Activated CD8-positive, alpha-beta memory T cell treated with anti-CD3 and anti-CD28 coated beads for 48 hours (primary cell): ENCODE measurements at regions not wholly inside any gene's neighbourhood (a gene's known extent, or its start where the extent isn't known, plus 50 kb on each side); places are given as distances from the start of the nearest gene placed in this dataset.
"Not testable (repeated sequence)": the region's sequence is repeated elsewhere in the genome, so short reads cannot be mapped to it uniquely, and the experiment has no call there.

ENCODE experiments used
- DNase-seq, 3 experiments: peaks; one replicate each; pipeline ENCODE4 v3.0.0-alpha.2; 2020; ENCODE audit warnings: low read depth in 2 of 3, low spot score in 2 of 3

DNA sequence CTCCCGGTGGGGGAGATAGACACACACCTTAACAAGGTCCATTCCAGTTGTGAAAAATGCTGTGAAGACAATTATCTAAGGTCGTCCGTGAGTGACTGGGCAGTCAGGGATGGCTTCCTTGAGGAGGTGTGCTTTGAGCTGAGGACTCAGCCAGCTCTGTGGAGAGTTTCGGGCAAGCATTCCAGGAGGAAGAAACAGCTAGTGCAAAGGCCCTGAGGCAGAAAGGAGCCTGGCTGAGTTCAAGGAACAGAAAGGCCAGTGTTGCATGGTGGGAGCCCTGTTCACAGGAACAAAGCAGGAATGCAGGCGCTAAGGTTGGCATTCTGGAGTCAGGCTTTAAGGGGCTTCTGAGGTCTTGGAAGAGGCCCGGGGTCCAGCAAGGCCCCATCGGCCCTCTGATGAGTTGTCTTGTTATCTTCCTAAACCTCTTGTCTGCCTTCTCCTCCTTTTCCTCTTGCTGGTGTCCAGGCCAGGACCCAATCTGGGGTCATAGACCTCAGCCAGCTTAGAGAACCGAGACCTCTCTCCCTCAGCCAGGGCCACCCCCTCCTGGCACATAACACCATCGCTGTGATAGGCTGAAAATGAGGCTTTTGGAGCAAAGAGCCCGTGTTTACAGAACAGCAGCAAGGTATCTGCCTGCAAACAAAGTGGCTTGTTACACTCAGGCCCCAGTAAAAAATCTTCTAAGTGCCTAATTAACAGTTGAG lies 270.2 kb upstream of the MVB12B start:
- DNase-seq: no peak

DNA sequence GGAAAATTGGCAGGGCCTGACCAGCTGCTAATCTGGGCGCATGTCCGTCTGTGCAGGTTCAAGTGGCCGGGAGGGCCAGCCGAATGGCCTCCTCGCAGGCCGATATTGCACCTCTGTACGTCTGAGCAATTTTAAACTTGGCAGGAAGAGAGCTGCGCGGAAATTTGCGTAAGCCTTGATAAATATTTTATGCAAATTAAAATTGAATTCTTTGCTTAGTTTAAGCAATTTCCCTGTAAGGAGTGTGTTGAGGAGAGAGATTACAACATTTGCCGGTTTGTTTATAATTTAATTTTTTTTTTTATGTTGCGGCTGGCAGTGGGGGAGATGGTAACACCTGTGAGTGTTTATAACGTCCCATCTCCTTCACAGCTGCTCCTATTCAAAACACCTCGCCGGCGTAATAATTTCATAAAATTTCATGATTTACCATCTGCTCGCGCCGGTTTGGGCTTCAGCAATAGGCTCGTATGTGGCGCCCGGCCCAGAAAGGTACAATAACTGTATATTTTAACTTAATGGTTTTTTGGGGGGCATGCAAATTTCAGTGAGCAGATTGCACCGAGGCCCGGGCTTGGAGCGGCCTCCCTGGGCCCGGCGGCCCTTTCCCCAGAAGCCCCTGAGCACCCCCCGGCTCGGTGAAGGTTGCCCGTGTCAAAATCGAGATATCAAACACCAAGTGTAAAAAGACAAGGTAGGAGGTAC lies 269.4 kb upstream of the MVB12B start:
- DNase-seq: no peak

DNA sequence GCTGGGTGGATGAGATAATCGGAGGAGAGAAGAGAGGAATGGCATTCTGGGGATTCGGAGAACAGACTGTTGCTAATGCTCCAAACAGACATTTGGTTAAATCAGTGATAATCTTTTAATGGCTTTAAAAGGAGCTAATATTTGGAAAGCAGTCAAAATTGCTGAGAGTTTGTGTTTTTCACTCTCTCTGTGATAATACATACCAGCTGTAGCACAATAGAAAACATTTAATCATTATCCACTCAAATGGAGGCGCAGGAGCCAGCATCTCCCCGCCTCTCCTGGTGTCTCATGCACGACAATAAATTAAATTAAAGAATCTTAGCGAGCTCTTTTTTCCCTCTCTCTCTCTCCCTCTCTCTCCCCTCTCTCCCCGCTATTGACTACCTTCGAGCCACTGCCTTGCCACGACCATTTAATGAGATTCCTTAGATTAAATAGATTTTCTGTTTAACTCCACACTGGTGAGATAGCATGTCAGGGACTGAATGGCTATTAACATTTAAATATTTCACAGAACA lies 268.6 kb upstream of the MVB12B start:
- no peak for DNase-seq

DNA sequence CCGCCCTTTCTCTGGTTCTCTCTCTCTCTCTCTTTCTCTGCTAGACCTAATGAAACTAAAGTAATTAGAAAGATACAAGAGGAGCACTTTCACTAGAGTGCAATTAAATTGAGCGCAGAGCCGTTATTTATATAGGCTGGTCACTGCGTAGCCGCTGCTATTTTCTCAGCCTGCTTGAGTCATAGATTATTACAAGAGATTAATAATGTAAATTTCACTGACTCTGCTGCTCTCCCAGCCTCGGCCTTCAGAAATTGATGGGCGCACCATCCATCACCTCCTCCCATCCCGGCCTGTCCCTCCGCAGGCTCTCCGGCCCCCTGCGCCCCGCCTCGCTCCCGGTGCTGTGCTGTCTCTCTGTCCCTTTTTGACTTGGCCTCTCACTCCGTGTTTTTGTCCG lies 268.0 kb upstream of the MVB12B start:
- DNase-seq: no peak

DNA sequence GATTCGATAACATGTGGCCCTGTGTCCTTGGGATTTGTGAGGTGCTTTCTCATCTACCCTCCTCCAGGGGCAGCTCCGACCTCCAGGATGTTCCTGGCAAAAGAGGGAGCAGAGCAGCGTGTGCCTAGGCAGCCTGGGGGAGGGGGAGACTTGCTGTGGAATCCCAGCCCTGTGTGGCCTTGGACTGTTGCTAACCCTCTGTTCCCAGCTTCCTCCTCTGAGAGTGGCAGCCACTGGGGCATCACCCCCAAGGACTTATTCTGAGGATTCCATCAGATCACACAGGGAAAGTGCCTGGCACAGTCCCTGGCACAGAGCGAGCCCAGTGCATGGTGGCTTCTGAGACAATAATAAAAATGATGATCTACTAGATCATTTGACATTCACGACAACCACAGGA lies 265.1 kb upstream of the MVB12B start:
- DNase-seq: no peak

DNA sequence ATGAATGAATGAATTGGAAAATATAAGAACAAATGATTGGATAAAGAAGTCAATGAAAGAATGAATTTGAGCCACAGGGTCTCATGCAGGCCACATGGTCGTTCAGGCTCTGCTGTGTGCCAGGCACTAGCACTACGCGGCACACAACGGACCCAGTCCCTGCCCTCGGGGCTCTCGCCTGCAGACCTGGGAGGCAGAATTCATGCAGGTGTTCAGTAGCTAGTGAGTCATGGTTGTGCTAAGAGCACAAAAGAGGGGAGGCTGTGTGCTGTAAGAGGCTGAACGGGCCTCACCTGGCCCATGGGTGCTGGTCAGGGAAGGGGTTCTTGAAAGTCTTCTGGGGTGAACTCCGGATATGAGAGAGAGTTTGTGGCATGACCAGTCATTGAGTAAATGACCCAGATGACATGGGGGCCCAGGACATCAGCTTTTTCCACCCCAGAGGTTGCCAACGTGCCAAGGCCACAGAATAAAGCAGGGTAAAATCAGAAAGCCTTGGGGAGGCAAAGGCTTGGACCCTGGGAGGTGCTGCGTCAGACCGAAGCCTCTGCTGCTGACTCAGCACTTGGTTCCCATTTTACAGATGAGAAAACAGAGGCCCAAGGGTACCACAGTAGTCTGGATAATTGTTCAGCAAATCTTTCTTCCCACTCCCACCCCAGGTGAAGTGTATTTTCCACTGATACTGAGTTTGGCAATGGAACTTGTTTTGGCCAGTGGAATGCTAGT lies 264.3 kb upstream of the MVB12B start:
- DNase-seq: no peak

DNA sequence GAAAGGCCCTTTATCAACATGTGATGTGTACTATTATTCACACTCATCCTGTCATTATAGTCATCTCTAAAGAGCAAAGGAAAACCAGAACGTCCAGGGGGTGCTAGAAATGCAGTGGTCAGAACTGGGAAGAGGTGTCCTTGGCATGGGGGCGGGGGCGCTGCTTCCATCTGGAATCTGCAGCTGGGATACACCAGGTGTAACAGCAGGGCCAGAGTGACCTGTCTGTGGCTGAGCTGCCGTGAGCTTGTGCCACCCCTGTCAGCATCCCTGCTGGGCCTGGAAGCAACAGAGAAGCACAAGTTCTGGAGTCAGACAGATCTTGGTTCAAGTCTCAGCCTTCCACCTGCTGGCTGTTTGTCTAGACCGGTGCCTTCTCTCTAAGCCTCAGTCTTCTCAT lies 263.3 kb upstream of the MVB12B start:
- no peak for DNase-seq

GRCh38 chr9:126066131-126066530 lies 260.5 kb upstream of the MVB12B start:
- DNase-seq: no peak

GRCh38 chr9:126067031-126067734 lies 259.4 kb upstream of the MVB12B start:
- no peak for DNase-seq

GRCh38 chr9:126068534-126069230 lies 257.9 kb upstream of the MVB12B start:
- DNase-seq: no peak

DNA sequence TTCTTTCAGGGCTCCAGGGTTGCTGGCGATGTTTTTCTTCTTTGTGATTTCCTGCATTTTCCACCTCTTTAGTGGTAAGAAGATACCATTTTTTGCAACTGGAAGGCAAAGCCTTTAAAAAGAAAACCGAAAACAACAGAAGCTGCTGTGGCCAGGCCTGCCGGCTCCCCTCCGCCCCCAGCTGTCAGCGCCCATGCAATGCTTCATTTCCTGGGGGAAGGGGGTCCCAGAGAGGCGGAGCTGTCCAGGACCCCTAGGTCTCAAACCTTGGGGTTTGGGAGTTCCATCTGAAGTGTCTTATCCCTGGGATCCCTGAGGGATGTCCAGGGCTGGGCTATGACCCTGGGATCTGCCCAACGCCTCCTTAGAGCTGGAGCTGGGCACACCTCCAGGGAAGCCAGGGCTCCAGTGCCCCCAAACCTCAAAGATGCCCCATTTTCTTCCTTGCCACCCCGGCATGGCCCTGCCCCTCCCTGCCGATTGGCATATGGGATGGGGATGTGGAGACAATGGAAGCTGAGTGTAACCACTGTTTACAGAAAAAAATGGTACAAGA lies 257.2 kb upstream of the MVB12B start:
- DNase-seq: no peak

DNA sequence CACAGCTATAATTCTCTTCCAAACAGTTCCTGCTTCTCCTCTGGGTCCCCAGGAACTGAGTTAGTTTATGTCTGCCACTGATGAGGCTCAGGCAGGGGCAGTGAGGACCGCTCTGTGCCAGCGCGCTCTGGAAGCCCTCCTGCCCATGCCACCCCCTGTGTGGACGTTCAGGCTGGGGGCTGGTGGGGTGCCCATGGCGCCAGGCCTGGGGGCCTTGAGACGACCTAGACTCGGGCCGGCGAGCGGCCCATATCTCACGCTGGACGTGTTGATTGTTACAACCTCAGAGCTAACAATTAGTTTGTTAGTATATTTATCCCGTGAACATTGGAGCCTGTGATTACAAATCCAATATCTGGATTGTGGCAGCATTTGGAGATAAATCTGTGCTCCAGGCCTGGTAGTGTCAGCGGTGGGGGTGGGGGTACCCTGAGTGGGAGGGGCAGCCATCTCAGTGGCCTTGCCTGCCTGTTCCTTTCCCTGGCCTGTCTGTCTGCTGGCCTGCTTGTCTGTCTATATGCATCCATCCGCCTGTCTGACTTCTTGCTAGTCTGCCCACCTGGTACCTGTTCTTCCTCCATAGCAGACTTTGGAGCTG lies 256.5 kb upstream of the MVB12B start:
- no peak for DNase-seq

GRCh38 chr9:126071076-126071750 lies 255.4 kb upstream of the MVB12B start:
- no peak for DNase-seq

DNA sequence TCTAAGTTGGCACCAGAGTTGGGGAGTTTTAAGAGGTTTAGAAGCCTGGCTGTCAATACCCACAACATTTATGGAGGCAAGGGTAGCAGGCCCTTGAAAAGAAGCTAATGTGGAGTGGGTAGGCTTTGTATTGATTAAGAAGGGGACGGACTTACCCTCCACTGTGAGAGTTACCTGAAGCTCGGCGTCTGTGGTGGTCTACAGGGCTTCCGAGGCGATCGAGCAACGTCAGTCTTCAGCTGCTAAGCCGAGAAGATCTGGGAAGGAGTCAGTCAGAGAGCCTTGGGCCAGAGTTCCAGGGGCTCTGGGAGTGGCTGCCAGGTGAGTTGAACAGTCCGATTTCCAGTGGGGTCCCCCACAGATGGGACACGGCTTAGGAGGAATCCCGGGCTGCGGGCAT lies 249.0 kb upstream of the MVB12B start:
- not testable (repeated sequence) for DNase-seq

GRCh38 chr9:126080641-126081040 lies 246.0 kb upstream of the MVB12B start:
- no peak for DNase-seq

DNA sequence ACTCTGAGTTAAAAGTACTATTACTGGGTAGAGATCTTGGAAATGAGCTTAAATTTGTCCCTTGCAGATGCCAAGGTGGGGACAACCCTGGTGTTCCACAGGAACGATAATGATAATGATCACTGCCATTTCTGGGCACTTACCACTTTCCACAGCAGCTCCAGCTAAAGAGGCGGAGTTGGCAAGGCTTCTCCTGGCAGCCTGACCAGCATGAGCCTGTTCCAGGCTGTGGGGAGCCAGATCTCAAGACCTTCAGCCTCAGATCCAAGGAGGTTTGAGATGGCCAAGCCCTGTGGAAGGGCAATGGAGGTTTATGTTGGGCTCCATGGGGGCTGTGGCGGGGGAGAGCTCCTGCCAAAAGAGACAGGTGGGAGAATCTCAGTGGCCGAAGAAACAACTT lies 244.9 kb upstream of the MVB12B start:
- no peak for DNase-seq

DNA sequence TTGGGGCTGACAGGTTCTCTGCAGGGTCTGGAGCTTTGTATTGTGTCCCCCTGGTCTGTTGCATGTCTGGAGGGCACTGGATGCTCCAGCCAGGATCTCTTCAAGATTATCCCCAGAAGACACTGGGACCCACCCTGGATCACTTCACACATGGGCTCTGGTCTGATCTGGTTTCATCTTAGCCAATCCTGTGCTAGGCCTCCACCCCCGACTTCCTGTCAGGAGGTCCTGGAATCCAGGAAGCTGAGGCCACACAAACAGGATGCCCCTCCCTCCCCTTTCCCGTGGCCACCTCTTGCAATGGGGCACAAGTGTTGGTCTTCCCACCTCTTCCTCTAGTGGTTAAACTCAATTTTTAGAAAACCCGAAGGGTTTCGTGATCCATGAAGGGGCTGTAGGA lies 242.6 kb upstream of the MVB12B start:
- DNase-seq: no peak

DNA sequence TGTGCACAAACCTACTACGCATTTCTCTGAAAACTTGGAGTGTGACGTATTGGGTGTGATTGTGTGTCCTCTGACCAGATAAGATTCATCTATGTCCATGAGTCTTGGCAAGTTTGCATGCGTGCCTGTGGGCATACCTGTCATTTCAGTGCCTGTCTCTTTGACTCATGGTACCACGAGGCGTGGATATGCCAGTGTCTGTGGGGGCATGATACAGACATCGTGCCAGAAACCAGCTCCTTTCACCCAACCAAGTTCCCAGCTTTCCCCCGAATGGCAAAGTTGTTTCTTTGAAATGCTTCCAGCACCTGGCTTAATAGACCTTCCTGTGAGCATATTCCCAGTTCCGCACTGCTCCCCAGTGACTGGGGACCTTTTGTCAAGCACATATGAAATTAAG lies 241.9 kb upstream of the MVB12B start:
- DNase-seq: no peak

- DNase-seq: no peak
Observed at GRCh38 chr9:126085170-126085569, 241.5 kb upstream of the MVB12B start.

DNA sequence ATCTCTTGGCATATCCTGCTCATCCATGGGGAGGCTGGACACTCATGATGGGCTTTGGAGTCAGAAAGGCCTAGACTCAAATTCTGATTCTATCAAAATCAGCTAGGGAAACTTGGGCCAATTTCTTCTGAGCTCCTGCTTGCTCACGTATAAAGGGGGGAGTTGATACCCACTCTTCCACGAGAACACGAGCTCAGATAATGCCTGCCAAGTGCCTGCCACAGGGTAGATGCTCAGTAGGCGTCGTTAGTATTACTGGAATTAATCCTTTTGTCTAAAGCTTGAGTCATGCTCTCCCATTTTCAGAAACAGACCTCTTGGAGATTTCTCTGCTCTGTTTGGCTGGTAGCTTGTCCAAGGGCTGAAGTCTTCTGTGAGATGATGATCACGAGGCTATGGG lies 238.3 kb upstream of the MVB12B start:
- no peak for DNase-seq
